GM12891 (cell line): ENCODE measurements at regions not wholly inside any gene's neighbourhood (a gene's known extent, or its start where the extent isn't known, plus 50 kb on each side); places are given as distances from the start of the nearest gene placed in this dataset.

Experiments used
- PAX5 ChIP-seq: IDR thresholded peaks from 2 replicates; pipeline ENCODE4 v1.6.1; 2011; ENCODE audit warnings: low read length, moderate library complexity, mild to moderate bottlenecking; ENCODE audit not compliant: insufficient read depth, severe bottlenecking
- POLR2A ChIP-seq: IDR thresholded peaks from 2 replicates; pipeline ENCODE4 v1.6.1; 2011; ENCODE audit warnings: low read depth, low read length, control low read depth
- POLR2AphosphoS5 ChIP-seq: IDR thresholded peaks from 2 replicates; pipeline ENCODE4 v1.6.1; 2011; ENCODE audit warnings: low read depth, low read length, control low read depth
- SPI1 ChIP-seq: IDR thresholded peaks from 2 replicates; pipeline ENCODE4 v1.6.1; 2011; ENCODE audit warnings: low read depth, low read length, control low read depth
- TAF1 ChIP-seq: IDR thresholded peaks from 2 replicates; pipeline ENCODE4 v1.6.1; 2011; ENCODE audit warnings: low read depth, low read length, control low read depth

DNA sequence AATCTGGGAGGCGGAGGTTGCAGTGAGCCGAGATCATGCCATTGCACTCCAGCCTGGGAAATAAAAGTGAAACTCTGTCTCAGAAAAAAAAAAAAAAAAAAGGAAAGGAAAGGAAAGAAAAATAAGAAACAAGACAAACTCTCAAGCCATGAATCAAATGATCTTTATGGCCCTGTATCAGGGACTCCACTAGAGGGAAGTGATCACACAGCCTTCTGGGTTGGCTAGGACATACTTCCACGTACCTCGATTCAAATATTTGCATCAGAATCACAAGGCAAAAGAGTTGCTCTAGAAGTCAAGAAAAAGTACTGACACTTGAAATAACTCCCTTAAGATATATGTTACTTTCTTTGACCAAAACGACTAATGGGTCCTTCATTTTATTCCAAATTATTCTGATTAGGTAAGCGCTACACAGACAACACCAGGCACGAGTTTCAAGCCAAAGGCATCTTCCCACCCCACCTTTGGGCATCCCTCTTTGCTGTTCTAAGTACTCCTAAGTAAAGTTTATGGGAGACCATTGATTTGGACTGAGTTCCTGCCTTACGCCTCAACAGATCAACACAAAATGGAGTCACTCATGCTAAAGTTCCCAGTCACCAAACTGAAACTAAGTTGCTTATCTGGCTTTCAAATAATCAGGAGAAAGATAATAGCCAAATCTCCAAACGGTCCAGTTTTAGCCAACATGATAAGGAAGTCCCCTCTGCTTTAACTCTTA, 77.5 kb upstream of the NT5E start:
- TF ChIP-seq POLR2A: no peak
- no peak for TF ChIP-seq POLR2AphosphoS5
- no peak for TF ChIP-seq TAF1
- TF ChIP-seq PAX5: no peak
- TF ChIP-seq SPI1: no peak
